Karpas-422 (cell line): ENCODE measurements at regions not wholly inside any gene's neighbourhood (a gene's known extent, or its start where the extent isn't known, plus 50 kb on each side); places are given as distances from the start of the nearest gene placed in this dataset.

ENCODE experiments used
- DNase-seq: peaks from one replicate; pipeline ENCODE4 v3.0.0-alpha.2; 2015
- H2AFZ ChIP-seq: fragments of 200-600 bp; sonication (generic); 2 replicates; pipeline ENCODE4 v1.6.1; 2014; ENCODE audit warnings: antibody characterized with exemption, low read length, mixed read lengths
- H3K27ac ChIP-seq: fragments of 200-600 bp; sonication (generic); 2 replicates; pipeline ENCODE4 v1.5.1; 2014; ENCODE audit warnings: mild to moderate bottlenecking, low read length, moderate library complexity
- H3K27me3 ChIP-seq: fragments of 200-600 bp; sonication (generic); 2 replicates; pipeline ENCODE4 v1.6.1; 2014; ENCODE audit warnings: low read length, mixed read lengths
- H3K36me3 ChIP-seq: fragments of 200-600 bp; sonication (generic); 2 replicates; pipeline ENCODE4 v1.6.1; 2014; ENCODE audit warnings: low read length, mixed read lengths; ENCODE audit not compliant: insufficient read depth
- H3K4me1 ChIP-seq: fragments of 200-600 bp; sonication (generic); 2 replicates; pipeline ENCODE4 v1.6.1; 2014; ENCODE audit warnings: mild to moderate bottlenecking, low read length, mixed read lengths
- H3K4me2 ChIP-seq: fragments of 200-600 bp; sonication (generic); 2 replicates; pipeline ENCODE4 v1.6.1; 2014; ENCODE audit warnings: low read length, low read depth, mild to moderate bottlenecking; ENCODE audit not compliant: poor library complexity, severe bottlenecking
- H3K4me3 ChIP-seq: fragments of 200-600 bp; sonication (generic); 2 replicates; pipeline ENCODE4 v1.5.1; 2014; ENCODE audit warnings: mild to moderate bottlenecking, antibody characterized with exemption, low read length, mixed read lengths
- H3K79me2 ChIP-seq: fragments of 200-600 bp; sonication (generic); 2 replicates; pipeline ENCODE4 v1.6.1; 2014; ENCODE audit warnings: mild to moderate bottlenecking, low read length, mixed read lengths
- H3K9ac ChIP-seq: fragments of 200-600 bp; sonication (generic); 2 replicates; pipeline ENCODE4 v1.6.0; 2014; ENCODE audit warnings: low read length
- H3K9me2 ChIP-seq: fragments of 200-600 bp; sonication (generic), shearing (Covaris generic); replicated peaks from 2 replicates; pipeline ENCODE4 v1.6.0; 2014; ENCODE audit warnings: mild to moderate bottlenecking, low read length, moderate library complexity; ENCODE audit not compliant: insufficient read depth
- H3K9me3 ChIP-seq: fragments of 300-700, 200-600 bp; sonication (generic); 2 replicates; pipeline ENCODE4 v1.6.1; 2014; ENCODE audit warnings: low read length, mixed read lengths
- H4K20me1 ChIP-seq: fragments of 200-600 bp; sonication (generic); 2 replicates; pipeline ENCODE4 v1.6.1; 2014; ENCODE audit warnings: mild to moderate bottlenecking, antibody characterized with exemption, low read length, low read depth; ENCODE audit not compliant: insufficient read depth

GRCh38 chr13:110826861-110827672 lies 87.8 kb downstream of the ANKRD10 start:
- Histone ChIP-seq H3K36me3 (no peaks in the 10 kb centered on the region), H3K79me2 (no peaks in the 10 kb centered on the region), H3K27me3 (no peaks in the 10 kb centered on the region), H3K4me2 (no peak overlapping the region), H3K4me3 (no peak overlapping the region), H3K9me3 (no peaks in the 10 kb centered on the region), H2AFZ (no peak overlapping the region), H3K9ac (no peak overlapping the region), H3K9me2 (no peaks in the 10 kb centered on the region), H3K4me1 (no peaks in the 10 kb centered on the region), H4K20me1 (no peaks in the 10 kb centered on the region), H3K27ac (no peak overlapping the region)
- no peak for DNase-seq
